Body of pancreas (tissue), 4 donors: ENCODE measurements at regions not wholly inside any gene's neighbourhood (a gene's known extent, or its start where the extent isn't known, plus 50 kb on each side); places are given as distances from the start of the nearest gene placed in this dataset.
"Not testable (repeated sequence)": the region's sequence is repeated elsewhere in the genome, so short reads cannot be mapped to it uniquely, and the experiment has no call there.

Experiments
- ATAC-seq: fragments of 150-250 bp; one replicate; pipeline ENCODE4 v1.9.1; 2016
- DNase-seq, 4 donors: peaks; one replicate each; pipeline ENCODE4 v3.0.0-alpha.2; 2019
- H3K27ac ChIP-seq, 4 donors: fragments of 200-600 bp; sonication (generic); 1 replicate in 3 of 4; 2 replicates in 1 of 4; pipeline versions ENCODE4 v1.5.1 to v1.6.1; 2016 to 2019; ENCODE audit warnings: mild to moderate bottlenecking in 1 of 4, mixed read lengths in 1 of 4, moderate library complexity in 1 of 4
- H3K27me3 ChIP-seq, 2 donors: fragments of 200-600 bp; sonication (generic); one replicate each; pipeline ENCODE4 v1.6.0; 2016; ENCODE audit warnings: mild to moderate bottlenecking in 1 of 2
- H3K36me3 ChIP-seq, 2 donors: fragments of 200-600 bp; sonication (generic); replicated peaks in 1 of 2; 2 replicates each; pipeline ENCODE4 v1.5.1; 2016; ENCODE audit warnings: low read depth in 2 of 2; ENCODE audit not compliant: insufficient read depth in 1 of 2
- H3K4me1 ChIP-seq: fragments of 200-600 bp; sonication (generic); one replicate; pipeline ENCODE4 v1.6.0; 2016
- H3K4me3 ChIP-seq, 2 donors: fragments of 200-600 bp; sonication (generic); 1 replicate in 1 of 2; 2 replicates in 1 of 2; pipeline ENCODE4 v1.5.1; 2016 to 2019
- H3K9me3 ChIP-seq, 3 donors: fragments of 200-600 bp; sonication (generic); 1 replicate in 2 of 3; 2 replicates in 1 of 3; pipeline ENCODE4 v1.5.1; 2016
- CTCF ChIP-seq, 7 experiments: fragments of 450-650 bp in 4 of 7; fragments of 200-600 bp in 3 of 7; sonication (generic) in 3 of 7; IDR thresholded peaks; one replicate each; pipeline ENCODE4 v1.5.1; 2016 to 2019; ENCODE audit warnings: antibody characterized with exemption in 7 of 7
- POLR2A ChIP-seq, 3 donors: fragments of 450-650 bp; IDR thresholded peaks; one replicate each; pipeline ENCODE4 v1.6.1; 2016; ENCODE audit warnings: antibody characterized with exemption in 3 of 3, mild to moderate bottlenecking in 2 of 3
- WGBS, 2 donors: methylation state at CpG; one replicate each; pipeline ENCODE4 v1.1.5; 2017; 5-methylcytosine and 5-hydroxymethylcytosine counted together
- intact Hi-C: fragments of 100-400 bp; cut with DNase I; formaldehyde crosslinking; loops from one replicate; pipeline ENCODE4 v1.15.1; 2023

- Histone ChIP-seq H3K27ac (no peak overlapping the region), H3K4me3 (no peak overlapping the region), H3K9me3 (no peaks in the 10 kb centered on the region), H3K27me3 (no peaks in the 10 kb centered on the region), H3K36me3 (no peaks in the 10 kb centered on the region), H3K4me1 (peaks cover 28% of the 10 kb centered on the region)
- 55 to 61% methylated on average over 3 of the region's 3 CpGs for WGBS, 2 donors
- intact Hi-C loops = no loop called here
- no peak for DNase-seq
- TF ChIP-seq CTCF (IDR thresholded peaks at IDR 0.05) (no peak), POLR2A (IDR thresholded peaks at IDR 0.05) (no peak)
- ATAC-seq = no peak
These were observed 68.9 kb downstream of the EDN1 start for GRCh38 chr6:12359036-12359435.

- no peak for TF ChIP-seq POLR2A (IDR thresholded peaks at IDR 0.05)
- no peak for TF ChIP-seq CTCF (IDR thresholded peaks at IDR 0.05)
- DNase-seq = no peak
- Histone ChIP-seq H3K27me3 (no peaks in the 10 kb centered on the region), H3K4me1 (peaks cover 39% of the 10 kb centered on the region), H3K4me3 (no peak overlapping the region), H3K27ac (no peak overlapping the region), H3K9me3 (no peaks in the 10 kb centered on the region), H3K36me3 (no peaks in the 10 kb centered on the region)
- 92 to 98% methylated on average over 2 of the region's 2 CpGs for WGBS, 2 donors
- intact Hi-C loops = no loop called here
- ATAC-seq = no peak
These were observed 71.0 kb downstream of the EDN1 start for GRCh38 chr6:12361042-12361765.

GRCh38 chr6:12363277-12363650 is 73.1 kb downstream of the EDN1 start:
- 84 to 93% methylated on average over 6 of the region's 6 CpGs for WGBS, 2 donors
- H3K36me3 ChIP-seq, DNase-seq, H3K4me3 ChIP-seq, H3K27me3 ChIP-seq, ATAC-seq, intact Hi-C loops, H3K9me3 ChIP-seq: not testable (repeated sequence)
- Histone ChIP-seq H3K27ac (peak overlapping the region; percentile 74 to 94 (median 88)), H3K4me1 (peaks cover 54% of the 10 kb centered on the region)

- DNase-seq = peak; percentile 68 to 79 (median 71)
- Histone ChIP-seq H3K4me3 (no peak overlapping the region), H3K36me3 (no peaks in the 10 kb centered on the region), H3K9me3 (no peaks in the 10 kb centered on the region), H3K27me3 (no peaks in the 10 kb centered on the region), H3K27ac (peak overlapping the region; percentile 75 to 94 (median 88)), H3K4me1 (peaks cover 54% of the 10 kb centered on the region)
- intact Hi-C loops = no loop called here
- WGBS, 2 donors = 27 to 36% methylated on average over 11 of the region's 11 CpGs
- TF ChIP-seq POLR2A (IDR thresholded peaks at IDR 0.05) (peak in 2 of 3 donors; percentile 21 to 56), CTCF (IDR thresholded peaks at IDR 0.05) (no peak)
- peak; percentile 86 for ATAC-seq
These were observed 73.7 kb downstream of the EDN1 start for GRCh38 chr6:12363651-12364381.

- TF ChIP-seq CTCF (IDR thresholded peaks at IDR 0.05) = no peak
- no peak for TF ChIP-seq POLR2A (IDR thresholded peaks at IDR 0.05)
- intact Hi-C loops = no loop called here
- no peaks in the 10 kb centered on the region for H3K9me3 ChIP-seq
- H3K4me3 ChIP-seq = no peak overlapping the region
- no peak for DNase-seq
- peaks cover 54% of the 10 kb centered on the region for H3K4me1 ChIP-seq
- no peaks in the 10 kb centered on the region for H3K27me3 ChIP-seq
- ATAC-seq = no peak
- H3K36me3 ChIP-seq = no peaks in the 10 kb centered on the region
- WGBS, 2 donors = 95 to 100% methylated on average over 1 of the region's 1 CpG
- H3K27ac ChIP-seq = peak overlapping the region; percentile 75 to 94 (median 88)
These were observed 74.5 kb downstream of the EDN1 start for GRCh38 chr6:12364621-12365020.
